ENCODE measurements at regions not wholly inside any gene's neighbourhood (a gene's known extent, or its start where the extent isn't known, plus 50 kb on each side); places are given as distances from the start of the nearest gene placed in this dataset.

- TF ChIP-seq, protein P1, sequence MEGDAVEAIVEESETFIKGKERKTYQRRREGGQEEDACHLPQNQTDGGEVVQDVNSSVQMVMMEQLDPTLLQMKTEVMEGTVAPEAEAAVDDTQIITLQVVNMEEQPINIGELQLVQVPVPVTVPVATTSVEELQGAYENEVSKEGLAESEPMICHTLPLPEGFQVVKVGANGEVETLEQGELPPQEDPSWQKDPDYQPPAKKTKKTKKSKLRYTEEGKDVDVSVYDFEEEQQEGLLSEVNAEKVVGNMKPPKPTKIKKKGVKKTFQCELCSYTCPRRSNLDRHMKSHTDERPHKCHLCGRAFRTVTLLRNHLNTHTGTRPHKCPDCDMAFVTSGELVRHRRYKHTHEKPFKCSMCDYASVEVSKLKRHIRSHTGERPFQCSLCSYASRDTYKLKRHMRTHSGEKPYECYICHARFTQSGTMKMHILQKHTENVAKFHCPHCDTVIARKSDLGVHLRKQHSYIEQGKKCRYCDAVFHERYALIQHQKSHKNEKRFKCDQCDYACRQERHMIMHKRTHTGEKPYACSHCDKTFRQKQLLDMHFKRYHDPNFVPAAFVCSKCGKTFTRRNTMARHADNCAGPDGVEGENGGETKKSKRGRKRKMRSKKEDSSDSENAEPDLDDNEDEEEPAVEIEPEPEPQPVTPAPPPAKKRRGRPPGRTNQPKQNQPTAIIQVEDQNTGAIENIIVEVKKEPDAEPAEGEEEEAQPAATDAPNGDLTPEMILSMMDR (IDR thresholded peaks at IDR 0.05; ENCODE audit: low read depth, low read length): no peak
- TF ChIP-seq POLR2A (IDR thresholded peaks at IDR 0.05; ENCODE audit: extremely low read depth, insufficient read length): no peak
- no peak for TF ChIP-seq MYC (IDR thresholded peaks at IDR 0.05; ENCODE audit: low read depth, low read length)
- TF ChIP-seq, protein P2, sequence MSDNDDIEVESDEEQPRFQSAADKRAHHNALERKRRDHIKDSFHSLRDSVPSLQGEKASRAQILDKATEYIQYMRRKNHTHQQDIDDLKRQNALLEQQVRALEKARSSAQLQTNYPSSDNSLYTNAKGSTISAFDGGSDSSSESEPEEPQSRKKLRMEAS (IDR thresholded peaks at IDR 0.05; ENCODE audit: low read depth, low read length): no peak
- H3K4me3 ChIP-seq (ENCODE audit: low read depth, low read length): no peak overlapping the region
- no peak for DNase-seq (ENCODE audit: low read depth)
Measured at GRCh38 chr17:5661491-5662125, 77.3 kb upstream of the NLRP1 start.

DNA sequence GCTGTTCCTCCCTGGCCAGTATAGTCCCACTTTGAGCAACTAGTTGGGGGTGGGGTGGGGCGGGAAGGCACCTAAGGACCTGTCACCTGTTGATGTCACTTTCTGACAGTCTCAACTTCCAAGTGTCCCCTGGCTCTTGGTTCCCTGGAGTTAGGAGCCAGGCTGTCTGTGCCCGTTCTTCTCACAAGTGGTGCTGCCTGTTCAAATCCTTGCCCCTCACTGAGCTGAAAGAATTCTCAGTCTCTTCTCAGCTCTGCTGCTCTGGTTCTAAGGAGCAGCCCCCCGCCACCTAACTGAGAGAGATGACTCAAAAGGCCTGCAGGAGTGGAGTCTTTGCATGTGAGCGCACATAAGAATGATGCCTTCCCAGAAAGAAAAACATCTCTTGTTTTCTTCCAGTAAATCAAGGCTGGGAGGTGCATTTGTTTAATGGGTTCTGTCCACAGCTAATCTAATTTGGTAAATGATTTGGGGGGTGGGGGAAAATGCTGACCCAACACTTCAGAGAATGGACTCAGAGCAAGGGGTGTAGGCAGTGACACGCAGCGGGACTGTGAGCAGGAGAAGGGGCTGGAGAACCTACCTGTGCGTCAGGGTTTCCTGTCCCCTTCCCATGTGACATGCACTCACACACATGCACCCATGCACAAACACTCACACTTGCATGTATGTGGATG is 78.2 kb upstream of the NLRP1 start:
- no peak overlapping the region for H3K4me3 ChIP-seq (ENCODE audit: low read depth, low read length)
- DNase-seq (ENCODE audit: low read depth): no peak
- TF ChIP-seq POLR2A (IDR thresholded peaks at IDR 0.05; ENCODE audit: extremely low read depth, insufficient read length) (no peak), MYC (IDR thresholded peaks at IDR 0.05; ENCODE audit: low read depth, low read length) (no peak)
- TF ChIP-seq, protein P2 (IDR thresholded peaks at IDR 0.05; ENCODE audit: low read depth, low read length): no peak
- TF ChIP-seq, protein P1 (IDR thresholded peaks at IDR 0.05; ENCODE audit: low read depth, low read length): no peak

DNA sequence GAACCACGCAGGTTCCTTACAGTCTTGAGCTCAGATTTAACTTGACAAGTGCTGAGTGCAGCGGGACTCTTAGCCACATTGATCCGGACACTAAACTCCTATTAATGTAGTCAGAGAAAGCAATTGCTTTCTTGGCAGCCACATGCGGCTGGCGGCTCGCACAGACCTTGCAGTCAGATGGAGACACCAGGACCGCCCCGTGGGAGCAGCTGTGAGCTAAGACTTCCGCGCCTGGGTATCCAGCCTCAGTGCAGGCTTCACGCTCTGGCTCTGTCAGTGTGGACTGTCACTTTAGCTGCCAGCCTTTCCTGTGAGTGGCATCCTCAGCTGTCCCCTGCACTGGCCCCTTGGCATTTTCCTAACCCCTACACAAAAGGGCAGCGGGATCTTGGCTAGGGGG is 80.9 kb upstream of the NLRP1 start:
- no peak overlapping the region for H3K4me3 ChIP-seq (ENCODE audit: low read depth, low read length)
- peak; percentile 1 for DNase-seq (ENCODE audit: low read depth)
- TF ChIP-seq, protein P1 (IDR thresholded peaks at IDR 0.05; ENCODE audit: low read depth, low read length): no peak
- TF ChIP-seq, protein P2 (IDR thresholded peaks at IDR 0.05; ENCODE audit: low read depth, low read length): no peak
- TF ChIP-seq MYC (IDR thresholded peaks at IDR 0.05; ENCODE audit: low read depth, low read length): no peak
- no peak for TF ChIP-seq POLR2A (IDR thresholded peaks at IDR 0.05; ENCODE audit: extremely low read depth, insufficient read length)

DNA sequence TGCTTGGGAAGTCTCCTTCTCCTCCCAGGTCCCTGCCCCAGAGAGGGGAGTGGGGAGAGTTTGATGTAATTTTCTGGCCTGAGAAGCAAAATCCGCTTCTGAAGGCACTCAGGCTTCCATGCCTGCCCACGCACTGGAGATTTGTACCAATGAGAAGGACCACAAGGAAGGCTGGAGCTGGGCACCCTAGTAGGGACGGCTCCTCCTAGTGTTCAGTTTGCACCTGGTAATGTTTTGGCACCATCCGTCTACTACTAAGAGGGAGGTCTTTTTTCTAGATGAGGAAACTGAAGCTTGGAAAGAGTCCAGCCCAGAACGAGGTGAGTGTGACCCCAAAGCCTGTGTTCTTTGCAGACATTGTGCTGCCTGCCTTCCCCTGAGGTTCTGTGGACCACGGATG is 83.6 kb upstream of the NLRP1 start:
- peak; percentile 23 for DNase-seq (ENCODE audit: low read depth)
- TF ChIP-seq, protein P1 (IDR thresholded peaks at IDR 0.05; ENCODE audit: low read depth, low read length): peak; percentile 25
- TF ChIP-seq, protein P2 (IDR thresholded peaks at IDR 0.05; ENCODE audit: low read depth, low read length): no peak

DNA sequence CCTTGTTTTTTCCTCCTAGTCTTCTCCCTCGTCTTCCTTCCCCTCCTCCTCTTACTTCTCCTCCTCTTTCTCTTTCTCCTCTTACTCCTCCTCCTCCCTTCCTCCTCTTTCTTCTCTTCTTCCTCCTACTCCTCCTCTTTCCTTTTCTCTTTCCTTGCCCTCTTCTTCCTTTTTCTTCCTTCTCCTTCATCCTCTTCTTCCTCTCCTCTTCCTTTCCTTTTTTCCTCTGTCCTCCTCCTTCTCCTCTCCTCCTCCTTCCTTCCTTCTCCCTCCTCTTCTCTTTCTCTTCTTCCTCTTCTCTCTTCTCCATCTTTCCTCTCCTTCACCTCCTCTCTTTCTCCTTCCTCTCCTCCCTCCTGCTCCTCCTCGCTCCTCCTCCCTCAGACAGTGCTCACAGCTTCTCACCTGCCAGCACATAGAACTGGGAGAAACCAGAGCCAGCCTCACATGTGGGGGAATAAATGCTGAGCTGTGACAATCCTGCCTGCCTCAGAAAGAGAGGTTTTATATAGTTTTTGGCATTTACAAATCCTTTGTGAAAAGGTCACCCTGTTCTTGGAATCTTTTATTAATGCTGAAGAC is 84.3 kb upstream of the NLRP1 start:
- H3K4me3 ChIP-seq (ENCODE audit: low read depth, low read length): no peak overlapping the region
- TF ChIP-seq, protein P1 (IDR thresholded peaks at IDR 0.05; ENCODE audit: low read depth, low read length): no peak
- TF ChIP-seq MYC (IDR thresholded peaks at IDR 0.05; ENCODE audit: low read depth, low read length) (no peak), POLR2A (IDR thresholded peaks at IDR 0.05; ENCODE audit: extremely low read depth, insufficient read length) (no peak)
- TF ChIP-seq, protein P2 (IDR thresholded peaks at IDR 0.05; ENCODE audit: low read depth, low read length): no peak
- DNase-seq (ENCODE audit: low read depth): no peak

More for the DNA sequence above, 83.6 kb upstream of the NLRP1 start:
- H3K4me3 ChIP-seq (ENCODE audit: low read depth, low read length): no peak overlapping the region

Measured in NB4 (cell line).